Urinary bladder (tissue), 3 donors: ENCODE measurements at regions not wholly inside any gene's neighbourhood (a gene's known extent, or its start where the extent isn't known, plus 50 kb on each side); places are given as distances from the start of the nearest gene placed in this dataset.

Source experiments
- DNase-seq: peaks from one replicate; pipeline ENCODE4 v3.0.0-alpha.2; 2015; ENCODE audit errors: extremely low spot score
- H3K27ac ChIP-seq: one replicate; pipeline ENCODE4 v1.5.1; 2013; ENCODE audit warnings: low read depth, mild to moderate bottlenecking, moderate library complexity
- H3K36me3 ChIP-seq: one replicate; pipeline ENCODE4 v1.6.1; 2013; ENCODE audit warnings: mild to moderate bottlenecking, moderate library complexity; ENCODE audit not compliant: insufficient read depth
- H3K4me1 ChIP-seq: one replicate; pipeline ENCODE4 v1.6.1; 2013; ENCODE audit warnings: mild to moderate bottlenecking, moderate library complexity; ENCODE audit not compliant: insufficient read depth
- H3K4me3 ChIP-seq: one replicate; pipeline ENCODE4 v1.5.1; 2013; ENCODE audit warnings: low read depth, low read length
- whole genome bisulfite sequencing: extraction: QIAGEN DNeasy Blood & Tissue Kit; methylation state at CpG from one replicate; pipeline ENCODE4 v1.1.7; 2013; 5-methylcytosine and 5-hydroxymethylcytosine counted together
- donor health status: healthy with polysubstance abuse.
- donor health status: healthy.

GRCh38 chr2:217030081-217030480, 170.2 kb upstream of the TNP1 start:
- no peaks in the 10 kb centered on the region for H3K4me1 ChIP-seq
- no peak overlapping the region for H3K4me3 ChIP-seq
- WGBS, result 96% methylated on average over 6 of the region's 6 CpGs
- no peaks in the 10 kb centered on the region for H3K36me3 ChIP-seq
- no peak for DNase-seq
- no peak overlapping the region for H3K27ac ChIP-seq

DNA sequence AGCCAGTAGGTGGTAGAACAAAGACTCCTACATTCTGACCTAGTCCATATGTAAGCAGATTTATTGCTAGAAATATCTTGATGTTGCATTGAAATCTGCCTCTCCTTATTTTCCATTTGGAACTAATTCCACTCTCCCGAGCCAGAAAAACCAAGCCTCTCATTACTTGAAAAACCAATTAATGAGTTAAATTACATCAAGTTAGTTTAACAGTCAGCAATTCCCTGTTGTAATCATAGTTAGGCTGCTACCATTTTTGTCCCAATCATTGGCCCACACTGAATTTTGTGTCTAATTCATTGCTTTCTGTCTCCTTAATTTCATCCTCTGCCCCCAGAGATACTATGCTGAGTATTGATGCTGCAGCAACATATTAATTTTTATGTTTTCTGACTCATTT, 168.3 kb upstream of the TNP1 start:
- 89% methylated on average over 1 of the region's 1 CpG for WGBS
- no peaks in the 10 kb centered on the region for H3K36me3 ChIP-seq
- no peak overlapping the region for H3K27ac ChIP-seq
- no peak overlapping the region for H3K4me3 ChIP-seq
- H3K4me1 ChIP-seq, result no peaks in the 10 kb centered on the region
- no peak for DNase-seq

DNA sequence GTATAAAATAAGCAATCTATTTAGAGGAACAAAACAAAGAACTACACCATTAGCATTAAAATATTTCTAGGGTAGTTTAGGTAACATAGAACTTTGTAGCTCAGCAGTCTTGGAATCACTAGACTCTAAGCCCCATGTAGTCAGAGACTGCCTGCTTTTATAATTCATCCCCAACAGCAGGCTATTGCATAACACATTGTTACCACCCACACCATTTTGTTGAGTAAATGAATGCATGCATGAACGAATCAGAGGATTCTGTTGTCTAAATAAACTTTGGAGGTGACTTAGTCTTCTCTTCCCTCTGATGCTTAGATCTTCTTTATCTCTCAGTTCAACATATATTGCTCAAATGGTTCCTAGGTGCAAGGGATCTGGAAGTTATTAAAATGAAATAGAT, 167.6 kb upstream of the TNP1 start:
- Histone ChIP-seq H3K4me3 (no peak overlapping the region), H3K36me3 (no peaks in the 10 kb centered on the region), H3K4me1 (no peaks in the 10 kb centered on the region), H3K27ac (no peak overlapping the region)
- WGBS, result 83% methylated on average over 1 of the region's 1 CpG
- no peak for DNase-seq

DNA sequence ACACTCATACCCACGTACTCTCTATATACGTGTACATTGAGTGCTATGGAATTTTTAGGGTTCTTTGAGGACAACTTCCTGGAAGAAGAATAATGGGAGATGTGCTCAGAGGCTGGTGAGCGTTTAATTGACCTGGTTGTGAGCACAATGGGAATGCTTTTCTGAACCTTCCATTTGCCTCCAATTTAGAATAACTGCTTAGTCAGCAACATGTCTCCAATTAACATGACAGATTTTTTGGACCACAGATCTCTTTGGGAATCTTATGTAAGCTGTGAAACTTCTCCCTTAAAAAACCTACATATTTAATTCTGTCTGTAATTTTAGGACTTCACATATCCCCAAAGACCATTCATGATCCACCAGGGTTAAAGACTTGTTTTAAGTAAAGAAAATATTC, 166.7 kb upstream of the TNP1 start:
- H3K27ac ChIP-seq, result no peak overlapping the region
- no peaks in the 10 kb centered on the region for H3K36me3 ChIP-seq
- WGBS, result 92% methylated on average over 3 of the region's 3 CpGs
- H3K4me3 ChIP-seq, result no peak overlapping the region
- DNase-seq, result no peak
- H3K4me1 ChIP-seq, result no peaks in the 10 kb centered on the region

DNA sequence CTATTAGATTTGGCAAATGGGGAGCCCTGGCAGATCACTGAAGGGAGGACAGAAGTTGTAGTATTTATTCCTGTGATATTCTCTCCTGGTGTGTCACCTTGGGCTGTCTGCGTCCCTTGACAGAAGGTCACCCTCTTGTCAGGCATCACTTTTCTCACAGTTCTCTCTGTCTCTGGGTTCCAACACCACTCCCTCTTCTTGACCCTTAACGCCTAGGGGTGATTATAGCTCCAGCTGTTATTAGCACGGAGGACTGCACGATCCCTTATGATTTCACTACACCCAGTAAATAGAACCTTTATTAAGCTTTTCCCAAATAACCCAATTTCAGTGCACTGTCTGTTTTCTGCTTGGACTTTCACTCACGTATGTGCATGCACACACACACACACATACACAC, 166.3 kb upstream of the TNP1 start:
- H3K4me1 ChIP-seq, result no peaks in the 10 kb centered on the region
- 90% methylated on average over 5 of the region's 5 CpGs for WGBS
- no peak for DNase-seq

GRCh38 chr2:217023611-217024010, 163.7 kb upstream of the TNP1 start:
- DNase-seq, result no peak
- H3K27ac ChIP-seq, result no peak overlapping the region
- WGBS, result 72% methylated on average over 2 of the region's 2 CpGs
- H3K4me1 ChIP-seq, result no peaks in the 10 kb centered on the region
- H3K36me3 ChIP-seq, result no peaks in the 10 kb centered on the region
- H3K4me3 ChIP-seq, result no peak overlapping the region

More for the DNA sequence above, 166.3 kb upstream of the TNP1 start:
- H3K36me3 ChIP-seq, result no peaks in the 10 kb centered on the region
- H3K4me3 ChIP-seq, result no peak overlapping the region
- no peak overlapping the region for H3K27ac ChIP-seq

- Histone ChIP-seq H3K27ac (no peak overlapping the region), H3K4me3 (no peak overlapping the region), H3K4me1 (no peaks in the 10 kb centered on the region), H3K36me3 (no peaks in the 10 kb centered on the region)
- no peak for DNase-seq
- WGBS, result 71% methylated on average over 9 of the region's 9 CpGs
These were observed 157.8 kb upstream of the TNP1 start for GRCh38 chr2:217017456-217018252.

DNA sequence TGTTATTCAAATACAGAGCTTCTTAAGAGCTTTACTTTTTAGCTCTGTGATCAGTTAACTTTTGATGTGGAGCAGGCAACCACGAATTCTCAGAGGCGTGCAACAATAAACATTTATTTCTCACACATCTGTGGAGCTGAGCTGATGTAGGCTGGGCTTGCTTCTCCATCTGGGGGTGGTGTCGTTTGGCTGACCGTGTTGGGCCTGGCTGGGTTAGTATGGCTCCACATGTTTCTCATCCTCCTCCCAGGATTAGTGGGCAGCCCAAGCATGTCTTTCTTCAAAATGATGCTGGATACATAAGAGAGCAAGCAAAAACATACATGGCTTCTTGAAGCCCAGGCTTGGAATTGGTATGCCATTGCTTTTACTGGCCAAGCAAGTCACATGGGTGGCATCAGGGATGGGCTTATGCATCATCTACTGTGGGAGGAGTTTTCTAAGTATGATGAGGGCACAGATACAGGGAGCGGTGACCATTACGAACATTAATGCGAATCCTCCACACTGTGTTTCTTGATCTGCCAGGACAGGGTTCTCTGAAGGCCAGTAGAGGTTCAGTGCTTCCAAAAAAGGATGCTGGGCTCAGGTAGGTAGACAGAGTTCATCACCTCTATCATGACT, 157.0 kb upstream of the TNP1 start:
- Histone ChIP-seq H3K4me1 (no peaks in the 10 kb centered on the region), H3K27ac (no peak overlapping the region), H3K4me3 (no peak overlapping the region), H3K36me3 (no peaks in the 10 kb centered on the region)
- DNase-seq, result no peak
- WGBS, result 61% methylated on average over 7 of the region's 7 CpGs

- DNase-seq, result no peak
- 91% methylated on average over 6 of the region's 6 CpGs for WGBS
These were observed 154.7 kb upstream of the TNP1 start for GRCh38 chr2:217014328-217015105.

GRCh38 chr2:217013926-217014325, 154.1 kb upstream of the TNP1 start:
- 79% methylated on average over 3 of the region's 3 CpGs for WGBS
- no peaks in the 10 kb centered on the region for H3K4me1 ChIP-seq
- no peak overlapping the region for H3K27ac ChIP-seq
- H3K36me3 ChIP-seq, result no peaks in the 10 kb centered on the region
- DNase-seq, result no peak
- no peak overlapping the region for H3K4me3 ChIP-seq

More at GRCh38 chr2:217014328-217015105, 154.7 kb upstream of the TNP1 start:
- no peaks in the 10 kb centered on the region for H3K4me1 ChIP-seq
- no peak overlapping the region for H3K4me3 ChIP-seq
- no peaks in the 10 kb centered on the region for H3K36me3 ChIP-seq
- no peak overlapping the region for H3K27ac ChIP-seq

- H3K4me1 ChIP-seq, result no peaks in the 10 kb centered on the region
- H3K27ac ChIP-seq, result no peak overlapping the region
- no peak overlapping the region for H3K4me3 ChIP-seq
- H3K36me3 ChIP-seq, result no peaks in the 10 kb centered on the region
- WGBS, result 98% methylated on average over 4 of the region's 4 CpGs
- no peak for DNase-seq
These were observed 151.7 kb upstream of the TNP1 start for GRCh38 chr2:217011576-217011975.

DNA sequence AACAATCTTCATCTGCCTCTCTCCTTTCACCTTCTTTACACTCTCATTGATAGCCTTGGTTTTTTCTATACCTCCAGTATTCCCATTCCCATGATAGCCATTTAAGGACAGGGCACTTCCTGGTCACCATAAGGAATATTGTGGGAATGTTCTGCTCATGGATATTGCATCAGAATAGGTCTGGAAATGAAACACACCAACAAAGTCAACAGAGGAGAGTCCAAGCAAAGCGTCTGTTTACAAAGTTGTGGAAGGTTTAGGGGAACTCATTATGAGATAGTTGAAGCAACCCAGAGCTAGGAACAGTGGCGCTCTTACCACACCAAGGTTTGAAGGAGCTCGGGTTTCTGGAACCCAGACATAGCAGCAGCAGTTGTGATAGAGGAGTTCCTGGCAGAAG, 150.3 kb upstream of the TNP1 start:
- 92% methylated on average over 3 of the region's 3 CpGs for WGBS
- H3K27ac ChIP-seq, result no peak overlapping the region
- DNase-seq, result no peak
- H3K4me3 ChIP-seq, result no peak overlapping the region
- no peaks in the 10 kb centered on the region for H3K4me1 ChIP-seq
- no peaks in the 10 kb centered on the region for H3K36me3 ChIP-seq

DNA sequence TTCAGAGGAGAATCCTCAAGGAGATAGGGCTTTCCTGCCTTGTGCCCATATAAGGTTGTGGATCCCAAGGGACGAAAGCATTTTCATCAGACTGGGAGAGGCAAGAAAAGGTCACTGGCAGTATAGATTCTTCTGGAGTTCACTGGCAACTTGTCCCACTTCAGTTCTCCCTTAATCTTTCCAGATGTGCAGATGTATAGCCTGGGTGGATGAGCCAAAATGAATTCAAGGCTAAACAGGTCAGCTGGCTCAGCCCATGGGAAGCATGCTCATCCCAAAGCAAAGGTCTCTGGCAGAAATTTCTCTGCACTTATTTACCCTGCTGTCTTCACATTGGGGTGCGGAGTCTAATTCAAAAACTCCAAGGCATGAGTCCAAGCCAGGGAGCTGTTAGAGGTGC, 148.9 kb upstream of the TNP1 start:
- WGBS, result 45% methylated on average over 2 of the region's 2 CpGs
- no peak for DNase-seq

DNA sequence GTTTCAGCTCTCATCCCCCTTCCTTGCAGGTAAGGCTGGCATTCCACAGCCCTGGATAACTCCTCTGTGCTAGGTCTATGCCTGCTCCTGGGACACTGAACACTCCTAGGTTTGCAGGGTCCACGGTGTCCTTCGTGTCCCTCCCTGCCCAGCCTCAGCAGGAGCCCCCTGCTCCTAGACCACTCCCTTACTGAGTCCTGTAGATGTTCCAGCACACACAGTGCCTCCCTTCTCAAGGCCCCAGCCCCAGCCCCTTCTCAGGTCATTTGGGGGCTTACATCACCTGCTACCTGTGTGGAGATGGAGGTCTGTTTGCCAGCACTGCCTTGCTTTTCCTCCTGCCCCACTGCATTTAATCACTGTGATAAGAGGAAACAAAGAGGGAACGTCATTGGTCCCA, 146.4 kb upstream of the TNP1 start:
- Histone ChIP-seq H3K36me3 (no peaks in the 10 kb centered on the region), H3K4me1 (no peaks in the 10 kb centered on the region), H3K27ac (no peak overlapping the region), H3K4me3 (no peak overlapping the region)
- 91% methylated on average over 3 of the region's 3 CpGs for WGBS
- no peak for DNase-seq

More for the DNA sequence above, 148.9 kb upstream of the TNP1 start:
- H3K4me1 ChIP-seq, result no peaks in the 10 kb centered on the region
- no peak overlapping the region for H3K4me3 ChIP-seq
- H3K36me3 ChIP-seq, result no peaks in the 10 kb centered on the region
- no peak overlapping the region for H3K27ac ChIP-seq
